ENCODE measurements at regions not wholly inside any gene's neighbourhood (a gene's known extent, or its start where the extent isn't known, plus 50 kb on each side); places are given as distances from the start of the nearest gene placed in this dataset.

DNA sequence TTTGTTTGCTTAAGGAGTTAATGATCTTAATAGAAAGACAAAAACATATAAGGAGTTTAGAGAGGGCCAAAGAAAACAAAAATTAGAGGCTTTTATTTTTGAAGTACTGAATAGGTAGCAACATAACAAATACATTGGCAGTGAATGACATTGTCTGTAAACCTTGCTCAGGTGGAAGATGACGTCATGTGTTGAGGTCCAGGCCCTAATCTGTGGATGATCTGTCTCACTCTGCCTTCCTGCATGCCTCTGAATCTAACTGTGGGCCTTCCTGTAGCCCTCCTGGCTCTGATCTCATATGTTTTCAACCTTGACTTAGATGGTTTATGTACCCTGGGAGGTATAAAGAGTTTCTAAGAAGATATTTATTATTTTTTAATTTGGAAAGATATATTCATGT lies 58.1 kb upstream of the DYNAP start:
- no peak for DNase-seq

Measured in left hindlimb (tissue), 1 donor.